Progenitor cell of endocrine pancreas (in vitro differentiated cells): ENCODE measurements at regions not wholly inside any gene's neighbourhood (a gene's known extent, or its start where the extent isn't known, plus 50 kb on each side); places are given as distances from the start of the nearest gene placed in this dataset.

Experiments used
- DNase-seq: peaks from one replicate; pipeline ENCODE4 v3.0.0; 2021; ENCODE audit warnings: low spot score; ENCODE audit not compliant: unreplicated experiment
- H3K27ac Mint-ChIP-seq: 2 replicates; pipeline ENCODE4 v1.8.0; 2021; ENCODE audit warnings: mild to moderate bottlenecking, moderate library complexity, mixed read lengths
- H3K27me3 Mint-ChIP-seq: 2 replicates; pipeline ENCODE4 v1.8.0; 2021; ENCODE audit warnings: mixed read lengths
- H3K36me3 Mint-ChIP-seq: 2 replicates; pipeline ENCODE4 v1.8.0; 2022; ENCODE audit warnings: mixed read lengths; ENCODE audit not compliant: insufficient read depth
- H3K4me1 Mint-ChIP-seq: 2 replicates; pipeline ENCODE4 v1.8.0; 2021; ENCODE audit warnings: low read depth, mixed read lengths
- H3K4me3 Mint-ChIP-seq: 2 replicates; pipeline ENCODE4 v1.8.0; 2021; ENCODE audit warnings: low read depth, mild to moderate bottlenecking, moderate library complexity, mixed read lengths
- H3K9me3 Mint-ChIP-seq: 2 replicates; pipeline ENCODE4 v1.8.0; 2021; ENCODE audit warnings: low read depth, mixed read lengths
- TF ChIP-seq, protein P1 (sequence below): fragments of 200-600 bp; sonication (generic); IDR thresholded peaks from one replicate; pipeline ENCODE4 v1.5.0; 2021; ENCODE audit warnings: antibody characterized with exemption, mild to moderate bottlenecking; ENCODE audit not compliant: unreplicated experiment

DNA sequence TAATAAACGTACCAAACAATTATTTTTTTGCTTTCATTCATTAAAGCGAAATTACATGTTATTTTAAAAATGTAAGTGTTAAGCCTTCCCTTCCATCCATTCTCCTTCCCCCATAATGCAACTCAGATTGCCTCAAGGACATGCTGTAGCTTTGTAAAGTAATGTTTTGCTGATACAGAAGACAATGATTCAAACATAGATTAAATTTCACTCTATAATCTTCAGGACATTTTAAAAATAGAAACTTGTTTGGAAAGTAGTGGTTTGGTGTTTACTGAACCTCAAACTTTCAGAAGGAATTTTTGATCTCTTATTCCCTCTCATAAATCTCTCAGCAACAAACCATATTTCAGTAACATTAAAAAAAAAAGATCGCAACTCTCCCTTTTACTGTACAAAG is 350.9 kb upstream of the HSF2 start:
- no peak overlapping the region for H3K27ac Mint-ChIP-seq

DNA sequence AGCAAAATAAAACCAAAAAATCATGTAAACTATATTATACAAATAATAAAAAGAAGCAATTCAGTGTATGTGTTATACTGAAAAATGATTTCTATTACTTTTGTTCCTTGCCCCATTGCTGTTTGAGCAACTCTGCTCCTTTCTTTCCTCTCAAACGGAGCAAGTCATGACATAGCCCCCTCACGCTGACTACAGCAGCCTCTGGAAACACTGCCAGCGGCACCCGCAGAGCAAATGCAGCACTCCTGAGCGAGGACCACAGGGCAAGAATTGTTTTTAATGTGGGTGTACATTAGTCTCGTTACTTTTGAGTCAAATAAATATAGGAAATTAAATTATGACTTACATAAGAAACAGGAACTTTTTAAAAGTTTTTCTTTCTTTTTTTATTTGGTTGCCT is 350.1 kb upstream of the HSF2 start:
- no peaks in the 10 kb centered on the region for H3K4me1 Mint-ChIP-seq
- DNase-seq: no peak
- no peak overlapping the region for H3K27ac Mint-ChIP-seq
- H3K36me3 Mint-ChIP-seq: no peaks in the 10 kb centered on the region
- H3K9me3 Mint-ChIP-seq: no peaks in the 10 kb centered on the region
- H3K27me3 Mint-ChIP-seq: no peaks in the 10 kb centered on the region
- TF ChIP-seq, protein P1, sequence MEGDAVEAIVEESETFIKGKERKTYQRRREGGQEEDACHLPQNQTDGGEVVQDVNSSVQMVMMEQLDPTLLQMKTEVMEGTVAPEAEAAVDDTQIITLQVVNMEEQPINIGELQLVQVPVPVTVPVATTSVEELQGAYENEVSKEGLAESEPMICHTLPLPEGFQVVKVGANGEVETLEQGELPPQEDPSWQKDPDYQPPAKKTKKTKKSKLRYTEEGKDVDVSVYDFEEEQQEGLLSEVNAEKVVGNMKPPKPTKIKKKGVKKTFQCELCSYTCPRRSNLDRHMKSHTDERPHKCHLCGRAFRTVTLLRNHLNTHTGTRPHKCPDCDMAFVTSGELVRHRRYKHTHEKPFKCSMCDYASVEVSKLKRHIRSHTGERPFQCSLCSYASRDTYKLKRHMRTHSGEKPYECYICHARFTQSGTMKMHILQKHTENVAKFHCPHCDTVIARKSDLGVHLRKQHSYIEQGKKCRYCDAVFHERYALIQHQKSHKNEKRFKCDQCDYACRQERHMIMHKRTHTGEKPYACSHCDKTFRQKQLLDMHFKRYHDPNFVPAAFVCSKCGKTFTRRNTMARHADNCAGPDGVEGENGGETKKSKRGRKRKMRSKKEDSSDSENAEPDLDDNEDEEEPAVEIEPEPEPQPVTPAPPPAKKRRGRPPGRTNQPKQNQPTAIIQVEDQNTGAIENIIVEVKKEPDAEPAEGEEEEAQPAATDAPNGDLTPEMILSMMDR: no peak
- H3K4me3 Mint-ChIP-seq: no peak overlapping the region

More for the DNA sequence above, 350.9 kb upstream of the HSF2 start:
- Mint-ChIP-seq H3K4me3 (no peak overlapping the region), H3K27me3 (no peaks in the 10 kb centered on the region), H3K36me3 (no peaks in the 10 kb centered on the region), H3K9me3 (no peaks in the 10 kb centered on the region), H3K4me1 (no peaks in the 10 kb centered on the region)
- TF ChIP-seq, protein P1: no peak
- no peak for DNase-seq

DNA sequence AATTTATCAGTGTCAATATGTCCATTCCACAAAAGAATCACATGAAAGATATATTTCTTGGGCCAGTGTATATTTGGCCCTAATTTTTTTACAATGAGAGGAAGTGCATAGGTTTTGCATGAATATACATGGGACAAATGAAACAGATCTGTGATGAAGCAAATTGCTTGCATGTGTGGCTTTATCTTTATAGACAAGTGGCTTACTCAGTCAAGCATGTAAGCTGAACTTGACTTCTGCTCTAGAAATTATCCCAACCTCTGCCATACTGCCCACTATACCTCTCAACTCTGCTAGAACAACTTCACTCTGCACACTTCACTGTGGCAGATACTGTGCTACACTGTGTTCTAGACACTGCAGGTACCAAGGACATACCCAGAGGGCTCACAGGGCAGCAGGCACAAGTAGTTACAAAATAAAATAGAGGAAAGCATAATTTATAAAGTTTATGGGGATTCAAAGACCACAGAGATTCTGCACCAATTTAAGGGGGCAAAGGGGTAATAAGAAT is 349.2 kb upstream of the HSF2 start:
- Mint-ChIP-seq H3K36me3 (no peaks in the 10 kb centered on the region), H3K4me3 (no peak overlapping the region), H3K4me1 (peaks cover 2% of the 10 kb centered on the region)

DNA sequence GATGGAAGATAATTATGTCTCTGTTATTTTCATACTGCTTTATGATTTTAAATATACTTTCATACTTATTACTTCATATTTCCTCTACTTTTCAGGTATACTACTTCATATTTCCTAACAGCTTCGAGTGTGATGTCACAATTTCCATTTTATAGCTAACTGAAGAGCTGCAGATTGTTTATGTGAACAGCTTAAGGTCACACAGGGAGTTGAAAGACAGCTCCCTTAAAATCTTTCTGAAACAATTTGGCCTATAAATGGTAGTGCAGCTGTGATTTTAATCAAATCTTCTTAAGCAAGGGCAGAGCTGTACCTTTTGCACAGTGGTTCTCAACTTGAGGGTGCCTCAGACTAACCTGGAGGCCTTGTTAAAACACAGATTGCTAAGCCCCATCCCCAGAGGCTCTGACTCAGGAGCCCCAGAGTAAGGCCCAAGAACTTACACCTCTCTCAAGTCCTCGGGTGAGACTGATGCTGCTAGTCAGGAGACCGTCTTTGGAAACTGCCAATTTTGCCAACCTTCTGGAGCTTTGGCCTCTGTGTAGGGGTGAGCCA is 347.0 kb upstream of the HSF2 start:
- TF ChIP-seq, protein P1: no peak
- no peaks in the 10 kb centered on the region for H3K27me3 Mint-ChIP-seq
- peaks cover 5% of the 10 kb centered on the region for H3K4me1 Mint-ChIP-seq
- H3K27ac Mint-ChIP-seq: no peak overlapping the region
- no peak for DNase-seq
- H3K4me3 Mint-ChIP-seq: no peak overlapping the region
- no peaks in the 10 kb centered on the region for H3K36me3 Mint-ChIP-seq
- no peaks in the 10 kb centered on the region for H3K9me3 Mint-ChIP-seq

More for the DNA sequence above, 349.2 kb upstream of the HSF2 start:
- no peaks in the 10 kb centered on the region for H3K27me3 Mint-ChIP-seq
- no peaks in the 10 kb centered on the region for H3K9me3 Mint-ChIP-seq
- H3K27ac Mint-ChIP-seq: no peak overlapping the region
- TF ChIP-seq, protein P1: no peak
- DNase-seq: no peak

DNA sequence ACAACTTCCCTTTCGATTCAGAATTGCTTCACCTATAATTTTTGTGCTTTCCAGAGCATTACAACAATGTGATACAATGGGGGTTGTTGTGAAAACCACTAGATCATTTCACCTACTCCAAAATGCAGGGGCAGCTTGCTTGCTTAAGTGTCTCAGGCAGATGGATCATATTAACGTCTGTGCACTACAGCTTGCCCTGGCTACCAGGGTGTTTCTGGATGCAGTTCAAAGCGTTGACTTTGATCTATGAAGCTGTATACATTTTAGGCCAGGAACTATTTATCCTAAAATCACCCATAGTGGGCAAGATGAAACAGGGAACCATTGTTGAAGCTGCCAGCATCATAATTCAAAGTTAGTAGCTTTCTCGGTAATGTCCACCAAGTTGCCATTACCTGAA is 339.5 kb upstream of the HSF2 start:
- DNase-seq: no peak
- peaks cover 7% of the 10 kb centered on the region for H3K4me1 Mint-ChIP-seq
- no peaks in the 10 kb centered on the region for H3K36me3 Mint-ChIP-seq
- no peak overlapping the region for H3K4me3 Mint-ChIP-seq
- no peaks in the 10 kb centered on the region for H3K27me3 Mint-ChIP-seq
- TF ChIP-seq, protein P1: no peak
- no peaks in the 10 kb centered on the region for H3K9me3 Mint-ChIP-seq
- H3K27ac Mint-ChIP-seq: no peak overlapping the region
